ENCODE measurements at regions not wholly inside any gene's neighbourhood (a gene's known extent, or its start where the extent isn't known, plus 50 kb on each side); places are given as distances from the start of the nearest gene placed in this dataset.

DNA sequence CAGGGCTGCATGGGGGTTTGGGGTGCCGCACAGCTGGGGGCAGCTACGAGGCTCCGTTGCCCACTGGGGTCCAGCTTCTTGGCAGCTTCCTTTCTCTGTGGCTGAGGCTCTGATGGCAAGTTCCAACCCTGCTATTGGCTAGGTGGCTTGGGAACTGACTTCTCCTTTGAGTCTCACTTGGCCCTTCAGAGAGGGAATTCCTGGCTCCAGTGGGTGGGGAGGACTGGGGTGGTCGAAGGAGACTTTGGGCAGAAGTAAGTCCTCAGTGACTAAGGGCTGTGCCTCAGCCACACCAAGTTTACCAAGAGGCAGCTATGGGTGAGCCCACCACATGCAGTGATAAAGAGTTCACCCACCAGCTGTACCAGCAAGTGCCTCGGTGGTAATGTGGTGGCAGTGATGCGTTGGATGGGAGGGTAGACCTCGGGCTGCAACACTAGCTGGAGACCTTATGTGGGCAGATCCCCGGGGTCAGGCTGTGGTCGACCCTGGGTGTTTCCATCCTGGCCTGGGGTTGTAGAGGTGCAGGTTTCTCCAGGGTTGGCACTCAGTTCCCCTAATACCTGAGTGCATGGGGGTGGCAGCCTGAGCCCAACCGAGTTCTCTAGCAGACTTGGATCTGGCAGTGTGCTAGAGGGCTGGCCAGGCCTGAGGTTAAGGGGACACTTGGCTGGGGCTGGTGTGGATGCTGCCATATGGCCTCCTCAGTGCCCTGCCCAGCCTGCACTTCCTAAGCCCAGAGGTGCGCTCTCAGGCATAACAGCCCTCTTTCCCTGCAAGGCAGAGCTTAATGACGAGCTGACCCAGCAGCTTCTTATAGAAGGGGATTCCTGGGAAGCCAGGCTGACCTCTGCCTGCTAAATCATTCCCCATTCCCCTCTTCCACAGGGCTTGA lies 197.0 kb upstream of the CADM1 start:
- no peaks in the 10 kb centered on the region for H3K4me1 Mint-ChIP-seq
- no peak overlapping the region for H3K4me3 Mint-ChIP-seq
- DNase-seq (no peak), ATAC-seq (no peak)
- H3K9me3 Mint-ChIP-seq = peaks cover 5 to 21% of the 10 kb centered on the region in 2 donors
- H3K27ac Mint-ChIP-seq = no peak overlapping the region
- peaks cover 8% of the 10 kb centered on the region for H3K27me3 Mint-ChIP-seq

DNA sequence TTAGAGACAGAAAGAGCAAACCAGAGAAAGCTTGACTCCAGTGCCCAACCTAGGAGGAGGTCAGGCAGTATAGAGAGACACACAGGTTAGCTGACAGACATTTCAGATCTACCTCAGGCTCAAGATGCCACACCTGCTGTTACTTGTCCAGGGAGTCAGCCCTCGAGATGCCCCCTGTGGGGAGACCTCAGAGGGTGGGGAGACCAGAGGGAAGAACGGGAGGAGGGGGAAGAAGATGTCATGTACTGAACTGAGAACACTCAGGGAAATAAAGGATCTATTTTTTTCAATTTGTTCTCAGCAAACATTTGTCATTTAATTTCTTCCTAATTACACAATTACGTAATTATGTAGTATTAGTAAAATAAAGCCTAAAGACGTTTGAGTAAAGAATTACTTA lies 196.3 kb upstream of the CADM1 start:
- Mint-ChIP-seq H3K27ac (no peak overlapping the region), H3K4me1 (no peaks in the 10 kb centered on the region), H3K4me3 (no peak overlapping the region), H3K9me3 (peaks cover 5 to 21% of the 10 kb centered on the region in 2 donors), H3K27me3 (peaks cover 15% of the 10 kb centered on the region)
- DNase-seq = no peak
- no peak for ATAC-seq

DNA sequence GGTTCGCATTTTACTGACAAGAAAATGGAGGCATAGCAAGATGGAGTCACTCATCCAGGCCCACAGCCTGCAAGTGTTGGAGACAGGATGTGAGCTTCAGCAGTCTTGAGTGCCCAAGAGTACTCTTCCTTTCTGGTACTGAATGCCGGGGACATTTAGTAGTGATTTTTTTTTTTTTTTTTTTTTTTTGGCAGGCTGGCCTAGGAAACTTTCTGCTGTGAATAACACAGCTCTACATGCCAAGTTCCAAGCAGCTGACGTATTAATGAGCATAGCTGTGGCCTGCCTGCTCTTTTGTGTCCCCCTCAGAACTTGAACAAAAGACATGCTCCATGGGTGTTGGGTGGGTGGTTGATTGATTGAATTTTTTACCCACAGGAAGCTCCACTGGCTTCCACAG lies 195.5 kb upstream of the CADM1 start:
- Mint-ChIP-seq H3K27me3 (peaks cover 21% of the 10 kb centered on the region), H3K4me1 (no peaks in the 10 kb centered on the region), H3K27ac (no peak overlapping the region), H3K4me3 (no peak overlapping the region), H3K9me3 (peaks cover 5 to 21% of the 10 kb centered on the region in 2 donors)
- ATAC-seq (no peak), DNase-seq (no peak)

DNA sequence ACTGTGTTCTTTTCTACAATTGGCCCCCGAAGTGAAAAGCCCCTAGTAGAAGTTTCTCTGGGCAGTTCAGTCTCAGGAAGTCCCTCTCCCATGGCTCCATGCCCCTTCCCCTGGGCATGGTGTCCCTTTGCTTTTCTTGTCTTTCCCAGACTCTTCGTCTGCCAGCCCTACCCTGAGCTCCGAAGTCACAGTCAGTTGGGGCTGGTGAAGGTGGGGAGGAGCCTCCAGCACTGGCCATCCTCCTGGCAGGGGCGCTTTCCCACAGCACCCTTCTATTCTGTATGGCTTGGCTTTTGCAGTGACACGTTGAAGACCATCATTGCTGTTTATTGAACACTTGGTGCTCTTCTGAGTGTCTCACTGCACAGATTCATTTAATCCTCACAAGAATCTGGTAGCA lies 195.1 kb upstream of the CADM1 start:
- Mint-ChIP-seq H3K9me3 (peaks cover 7 to 17% of the 10 kb centered on the region in 2 donors), H3K4me1 (no peaks in the 10 kb centered on the region), H3K4me3 (no peak overlapping the region), H3K27me3 (peaks cover 21% of the 10 kb centered on the region), H3K27ac (no peak overlapping the region)
- ATAC-seq (no peak), DNase-seq (no peak)

DNA sequence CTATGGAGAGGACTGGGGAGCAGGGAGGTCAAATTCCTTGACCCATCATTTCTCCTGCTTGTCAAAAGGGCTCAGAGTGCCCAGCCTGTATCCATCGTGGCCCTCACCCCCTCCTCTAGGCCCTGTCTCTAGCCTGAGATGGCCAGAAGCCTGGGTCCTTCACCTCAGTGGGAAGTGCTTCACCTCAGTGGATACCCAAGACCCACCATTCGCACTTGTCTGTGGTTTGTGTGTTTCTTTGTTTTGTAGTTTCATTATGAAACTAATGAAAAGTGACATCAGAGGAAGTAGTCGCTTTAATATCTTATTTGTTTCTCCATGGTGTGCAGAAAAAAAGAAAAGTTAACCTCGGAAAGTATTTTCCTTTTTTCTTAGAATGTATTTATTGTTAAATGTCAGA lies 194.0 kb upstream of the CADM1 start:
- H3K27ac Mint-ChIP-seq = peak overlapping the region in 1 of 2 donors; percentile 34
- no peak for ATAC-seq
- no peak for DNase-seq
- no peak overlapping the region for H3K4me3 Mint-ChIP-seq
- peaks cover 9 to 14% of the 10 kb centered on the region in 2 donors for H3K9me3 Mint-ChIP-seq
- peaks cover 21% of the 10 kb centered on the region for H3K27me3 Mint-ChIP-seq
- no peaks in the 10 kb centered on the region for H3K4me1 Mint-ChIP-seq

DNA sequence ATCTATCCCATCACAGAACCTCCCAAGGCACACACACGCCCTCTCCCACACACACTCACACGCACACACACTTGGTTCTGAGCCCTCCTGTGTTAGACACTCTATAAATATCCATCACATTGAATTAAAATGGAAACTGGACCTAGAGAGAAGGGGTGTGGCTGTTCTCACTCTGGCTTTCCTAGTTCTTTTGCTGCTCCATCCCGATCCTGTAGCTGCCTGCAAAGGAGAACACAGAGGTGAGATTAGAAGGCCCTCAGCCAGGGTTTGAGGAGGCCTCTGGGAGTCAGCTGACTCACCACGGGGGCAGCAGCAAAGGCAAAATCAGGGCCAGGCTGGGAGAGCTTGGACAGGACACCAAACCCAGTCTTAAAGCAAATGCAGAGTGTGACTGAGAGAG lies 192.3 kb upstream of the CADM1 start:
- DNase-seq = no peak
- ATAC-seq = no peak
- H3K4me3 Mint-ChIP-seq = no peak overlapping the region
- H3K9me3 Mint-ChIP-seq = peaks cover 5 to 14% of the 10 kb centered on the region in 2 donors
- H3K27ac Mint-ChIP-seq = no peak overlapping the region
- H3K27me3 Mint-ChIP-seq = peaks cover 26% of the 10 kb centered on the region
- H3K4me1 Mint-ChIP-seq = no peaks in the 10 kb centered on the region

DNA sequence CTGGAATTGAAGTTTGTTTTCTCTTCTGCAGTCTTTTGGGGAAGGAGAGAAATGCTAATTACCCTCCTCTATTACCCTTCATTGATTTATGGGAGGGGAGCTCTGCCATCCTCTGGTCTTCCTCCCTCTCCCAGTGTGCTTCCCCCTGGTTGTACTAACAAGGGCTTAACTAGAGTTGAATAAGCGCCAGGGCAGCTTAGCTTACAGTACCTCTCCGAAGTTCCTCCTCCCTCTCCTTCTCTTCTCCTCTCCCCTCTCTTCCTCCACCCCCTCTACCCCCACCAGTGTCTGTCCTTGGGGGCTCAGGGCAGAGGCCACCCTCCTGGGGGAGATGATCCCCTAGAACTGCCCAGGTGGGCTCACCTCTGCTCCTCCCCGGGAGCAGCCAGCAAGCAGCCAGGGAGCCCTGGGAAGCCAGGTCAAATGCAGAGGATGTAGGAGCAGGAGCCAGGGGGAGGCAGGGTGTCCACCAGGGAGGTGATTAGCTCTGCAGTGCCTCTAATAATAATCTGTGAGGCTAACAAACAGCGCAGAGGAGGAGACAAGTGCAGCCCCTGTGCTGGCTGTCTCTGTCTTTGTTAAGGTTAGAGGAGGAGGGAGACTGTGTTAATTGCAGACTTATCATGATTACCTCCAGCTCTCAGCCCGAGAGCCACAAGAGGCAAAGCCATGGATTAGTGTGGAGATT lies 191.6 kb upstream of the CADM1 start:
- no peaks in the 10 kb centered on the region for H3K4me1 Mint-ChIP-seq
- ATAC-seq = peak; percentile 18
- no peak overlapping the region for H3K27ac Mint-ChIP-seq
- H3K27me3 Mint-ChIP-seq = peaks cover 26% of the 10 kb centered on the region
- H3K4me3 Mint-ChIP-seq = no peak overlapping the region
- DNase-seq = no peak
- peaks cover 5 to 14% of the 10 kb centered on the region in 2 donors for H3K9me3 Mint-ChIP-seq

DNA sequence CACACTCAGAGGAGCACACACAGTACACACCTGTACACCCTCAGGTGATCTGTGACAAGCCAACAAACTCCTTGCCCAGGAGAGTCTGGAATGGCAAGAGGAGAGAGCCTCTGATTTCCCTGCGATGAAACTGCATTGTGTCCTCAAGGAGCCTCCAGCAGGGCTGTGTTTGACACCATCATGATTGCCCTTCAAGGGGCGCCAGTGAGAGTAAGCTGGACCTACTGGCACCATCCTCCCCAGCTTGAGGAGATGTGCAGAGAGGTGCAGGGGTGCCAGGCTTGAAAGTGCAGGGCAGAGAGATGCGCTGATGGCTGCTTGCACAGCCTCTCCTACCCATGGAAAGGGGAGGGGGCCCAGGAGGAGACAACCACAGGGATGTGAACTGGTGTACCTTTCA lies 188.8 kb upstream of the CADM1 start:
- DNase-seq (no peak), ATAC-seq (no peak)
- no peaks in the 10 kb centered on the region for H3K4me1 Mint-ChIP-seq
- no peak overlapping the region for H3K27ac Mint-ChIP-seq
- H3K4me3 Mint-ChIP-seq = no peak overlapping the region
- H3K9me3 Mint-ChIP-seq = peaks cover 0 to 5% of the 10 kb centered on the region in 2 donors
- H3K27me3 Mint-ChIP-seq = peaks cover 26% of the 10 kb centered on the region

DNA sequence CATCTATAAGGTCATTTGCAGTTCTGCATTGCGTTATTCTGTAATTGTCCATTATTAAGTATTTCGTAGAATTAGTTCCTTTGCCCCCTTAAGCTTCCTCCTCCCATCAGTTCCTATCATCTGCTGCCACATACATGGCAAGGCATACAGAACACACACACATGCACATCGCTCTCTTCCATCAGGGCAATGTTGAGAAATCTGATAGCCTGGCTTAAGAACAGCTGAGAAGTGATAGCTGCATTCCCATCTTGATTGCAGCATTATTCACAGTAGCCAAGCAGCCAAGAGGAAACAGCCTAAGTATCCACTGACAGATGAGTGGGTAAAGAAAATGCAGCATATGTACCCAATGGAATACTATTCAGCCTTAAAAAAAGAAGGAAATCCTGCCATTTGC lies 186.8 kb upstream of the CADM1 start:
- peaks cover 8 to 12% of the 10 kb centered on the region in 2 donors for H3K9me3 Mint-ChIP-seq
- ATAC-seq (no peak), DNase-seq (no peak)
- no peak overlapping the region for H3K4me3 Mint-ChIP-seq
- H3K27me3 Mint-ChIP-seq = peaks cover 17% of the 10 kb centered on the region
- no peak overlapping the region for H3K27ac Mint-ChIP-seq
- no peaks in the 10 kb centered on the region for H3K4me1 Mint-ChIP-seq

DNA sequence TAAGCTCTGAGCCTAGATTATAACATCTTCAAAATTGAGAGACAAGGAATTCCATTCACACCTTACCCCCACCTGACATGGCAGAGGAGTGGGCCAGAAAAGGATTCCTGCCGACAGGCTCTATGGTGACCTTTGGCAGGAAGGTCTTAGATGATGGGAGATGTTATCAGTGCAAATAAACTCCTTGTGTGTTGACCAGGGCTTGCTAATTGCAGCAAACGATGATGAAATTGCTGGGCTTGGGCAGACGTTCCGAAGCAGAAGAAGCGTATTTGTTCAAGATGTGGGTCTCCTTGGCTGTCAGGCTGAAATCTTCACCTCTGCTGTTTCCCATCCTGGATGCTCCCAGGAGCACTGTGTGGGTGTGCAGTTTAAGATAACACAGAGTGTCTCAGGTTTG lies 183.7 kb upstream of the CADM1 start:
- Mint-ChIP-seq H3K4me1 (no peaks in the 10 kb centered on the region), H3K27me3 (peaks cover 5% of the 10 kb centered on the region), H3K9me3 (peaks cover 18 to 19% of the 10 kb centered on the region in 2 donors), H3K27ac (no peak overlapping the region), H3K4me3 (no peak overlapping the region)
- DNase-seq (no peak), ATAC-seq (no peak)

DNA sequence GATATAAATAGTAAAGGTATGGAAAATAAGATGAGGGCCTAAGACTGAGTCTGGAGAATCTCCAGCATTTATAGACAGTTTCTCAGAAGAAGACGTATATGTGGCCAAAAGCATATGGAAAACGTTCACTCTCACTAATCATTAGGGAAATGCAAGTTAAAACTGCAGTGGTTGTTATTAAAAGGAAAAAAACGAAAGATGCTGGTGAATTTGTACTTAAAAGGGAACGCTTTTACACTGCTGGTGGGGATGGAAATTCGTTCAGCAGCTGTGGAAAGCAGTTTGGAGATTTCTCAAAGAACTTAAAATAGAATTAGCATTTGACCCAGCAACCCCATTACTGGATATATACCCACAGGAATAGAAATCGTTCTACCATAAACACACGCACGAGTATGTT lies 180.5 kb upstream of the CADM1 start:
- no peak overlapping the region for H3K27ac Mint-ChIP-seq
- no peak for DNase-seq
- peaks cover 24 to 25% of the 10 kb centered on the region in 2 donors for H3K9me3 Mint-ChIP-seq
- no peaks in the 10 kb centered on the region for H3K27me3 Mint-ChIP-seq
- no peak overlapping the region for H3K4me3 Mint-ChIP-seq
- H3K4me1 Mint-ChIP-seq = no peaks in the 10 kb centered on the region
- no peak for ATAC-seq

DNA sequence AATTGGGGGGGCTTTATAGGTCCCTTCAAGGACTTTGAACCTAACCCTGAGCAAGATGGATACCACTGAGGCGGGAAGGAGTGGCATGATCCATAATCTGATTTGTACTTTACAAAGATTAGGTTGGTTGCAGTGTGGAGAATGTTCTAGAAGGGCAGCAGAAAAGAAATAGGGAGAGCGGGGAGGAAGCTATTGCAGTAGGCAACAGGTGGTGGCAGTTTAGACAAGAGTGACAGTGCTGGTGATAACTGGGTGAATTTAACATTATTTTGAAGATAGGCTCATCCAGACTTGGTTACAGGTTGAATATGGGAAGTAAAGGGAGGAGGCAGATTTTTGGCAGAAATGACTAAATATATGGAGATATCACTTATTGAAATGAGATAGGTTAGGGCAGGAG lies 179.9 kb upstream of the CADM1 start:
- Mint-ChIP-seq H3K9me3 (peaks cover 24 to 25% of the 10 kb centered on the region in 2 donors), H3K4me3 (no peak overlapping the region), H3K4me1 (no peaks in the 10 kb centered on the region), H3K27ac (no peak overlapping the region), H3K27me3 (no peaks in the 10 kb centered on the region)
- no peak for DNase-seq
- no peak for ATAC-seq

DNA sequence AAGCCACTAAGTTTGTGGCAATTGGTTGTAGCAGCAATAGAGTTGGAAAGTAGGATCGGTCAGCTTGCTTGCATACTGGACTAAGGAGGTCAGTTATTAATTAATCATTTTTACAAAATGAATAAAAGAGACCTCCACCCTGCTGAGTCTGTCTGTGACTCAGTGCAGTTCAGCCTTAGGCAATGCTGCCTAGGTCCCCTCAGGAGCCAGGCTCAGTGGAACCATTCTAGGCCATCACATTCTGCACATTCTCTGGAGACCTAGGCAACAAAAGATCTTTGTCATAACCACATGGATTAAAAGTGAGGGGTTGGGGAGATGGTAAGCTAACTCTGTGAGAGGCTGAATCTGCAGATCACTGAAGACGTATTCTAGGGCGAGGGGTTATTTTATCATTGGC lies 178.7 kb upstream of the CADM1 start:
- Mint-ChIP-seq H3K4me1 (no peaks in the 10 kb centered on the region), H3K27me3 (no peaks in the 10 kb centered on the region), H3K27ac (no peak overlapping the region), H3K4me3 (no peak overlapping the region), H3K9me3 (peaks cover 24 to 25% of the 10 kb centered on the region in 2 donors)
- DNase-seq (no peak), ATAC-seq (no peak)

DNA sequence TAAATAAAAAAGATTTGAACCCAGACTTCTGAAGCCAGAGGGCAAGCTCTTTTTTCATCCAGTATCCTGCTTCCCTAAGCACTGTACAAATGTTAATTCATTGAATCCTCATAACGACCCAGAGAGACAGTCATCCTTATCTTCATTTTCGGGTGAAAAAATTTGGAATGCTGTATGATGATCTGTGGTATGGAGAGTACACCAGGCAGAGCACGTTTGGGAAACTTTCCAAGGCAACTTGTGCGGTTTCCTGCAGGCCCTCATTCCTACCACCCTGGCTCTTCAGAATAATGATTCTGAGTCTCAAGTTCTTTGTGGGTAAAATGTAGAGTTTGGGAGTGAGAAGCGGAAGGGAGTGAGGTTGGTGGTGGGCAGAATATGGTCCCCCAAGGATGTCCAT lies 177.9 kb upstream of the CADM1 start:
- ATAC-seq = no peak
- H3K27me3 Mint-ChIP-seq = no peaks in the 10 kb centered on the region
- no peak for DNase-seq
- H3K9me3 Mint-ChIP-seq = peaks cover 25% of the 10 kb centered on the region in 2 donors
- H3K27ac Mint-ChIP-seq = no peak overlapping the region
- no peaks in the 10 kb centered on the region for H3K4me1 Mint-ChIP-seq
- H3K4me3 Mint-ChIP-seq = no peak overlapping the region

DNA sequence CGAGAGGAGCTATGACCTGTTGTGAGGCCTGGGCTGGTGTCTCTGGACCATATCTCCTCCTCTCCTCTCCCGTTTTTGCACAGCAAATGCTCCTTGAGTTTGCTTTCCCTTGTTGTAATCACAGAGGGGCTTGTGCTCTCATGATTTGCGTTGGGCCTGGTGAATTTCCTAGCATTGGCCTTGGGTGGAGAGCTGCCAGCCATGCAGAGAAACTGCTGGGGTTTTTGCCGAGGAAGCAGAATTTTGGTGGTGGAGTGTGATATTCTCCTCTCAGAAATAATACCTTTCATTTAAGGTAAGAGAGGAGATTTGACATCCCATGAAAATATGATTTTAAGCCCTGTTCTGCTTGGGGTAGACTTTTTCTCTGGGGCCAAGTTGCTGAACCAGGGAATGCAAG lies 175.7 kb upstream of the CADM1 start:
- DNase-seq (no peak), ATAC-seq (no peak)
- Mint-ChIP-seq H3K4me1 (no peaks in the 10 kb centered on the region), H3K27me3 (no peaks in the 10 kb centered on the region), H3K9me3 (peaks cover 14 to 18% of the 10 kb centered on the region in 2 donors), H3K4me3 (no peak overlapping the region), H3K27ac (no peak overlapping the region)

DNA sequence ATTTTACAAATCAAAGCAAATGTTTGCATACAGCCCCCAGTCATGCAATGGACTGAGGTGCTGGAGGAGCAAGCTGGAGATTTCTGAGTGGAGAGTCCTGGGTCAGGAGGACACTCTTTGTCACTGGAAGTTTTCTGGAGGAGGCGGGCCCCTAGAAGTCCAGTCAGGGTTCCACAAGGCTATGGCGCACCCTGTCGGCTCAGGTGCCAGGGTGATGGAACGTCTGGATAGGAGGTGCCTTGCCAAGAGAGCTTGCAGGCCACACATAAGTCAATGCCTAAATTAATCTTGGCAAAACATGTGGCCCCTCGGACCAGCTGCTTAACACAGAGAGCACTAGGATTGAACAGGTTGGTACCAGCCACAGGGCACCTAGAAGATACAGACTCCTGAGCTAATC lies 174.7 kb upstream of the CADM1 start:
- Mint-ChIP-seq H3K27me3 (no peaks in the 10 kb centered on the region), H3K9me3 (peaks cover 9 to 13% of the 10 kb centered on the region in 2 donors), H3K4me1 (no peaks in the 10 kb centered on the region), H3K27ac (no peak overlapping the region), H3K4me3 (no peak overlapping the region)
- no peak for DNase-seq
- ATAC-seq = no peak
